NT2/D1 (cell line): ENCODE measurements at regions not wholly inside any gene's neighbourhood (a gene's known extent, or its start where the extent isn't known, plus 50 kb on each side); places are given as distances from the start of the nearest gene placed in this dataset.

Experiments
- SUZ12 ChIP-seq: IDR thresholded peaks from 2 replicates; pipeline ENCODE4 v1.6.1; 2011; ENCODE audit not compliant: insufficient read length, insufficient read depth; ENCODE audit errors: extremely low read depth
- YY1 ChIP-seq: IDR thresholded peaks from 2 replicates; pipeline ENCODE4 v1.6.1; 2011; ENCODE audit not compliant: insufficient read length, insufficient read depth
- ZNF274 ChIP-seq: IDR thresholded peaks from 2 replicates; pipeline ENCODE4 v1.6.1; 2011; ENCODE audit warnings: mild to moderate bottlenecking, low read depth, low read length

GRCh38 chr12:96121271-96121711 is 72.9 kb upstream of the ELK3 start:
- no peak for TF ChIP-seq SUZ12
- no peak for TF ChIP-seq ZNF274
- TF ChIP-seq YY1 = no peak
